ENCODE measurements at regions not wholly inside any gene's neighbourhood (a gene's known extent, or its start where the extent isn't known, plus 50 kb on each side); places are given as distances from the start of the nearest gene placed in this dataset.
"Not testable (repeated sequence)": the region's sequence is repeated elsewhere in the genome, so short reads cannot be mapped to it uniquely, and the experiment has no call there.

DNA sequence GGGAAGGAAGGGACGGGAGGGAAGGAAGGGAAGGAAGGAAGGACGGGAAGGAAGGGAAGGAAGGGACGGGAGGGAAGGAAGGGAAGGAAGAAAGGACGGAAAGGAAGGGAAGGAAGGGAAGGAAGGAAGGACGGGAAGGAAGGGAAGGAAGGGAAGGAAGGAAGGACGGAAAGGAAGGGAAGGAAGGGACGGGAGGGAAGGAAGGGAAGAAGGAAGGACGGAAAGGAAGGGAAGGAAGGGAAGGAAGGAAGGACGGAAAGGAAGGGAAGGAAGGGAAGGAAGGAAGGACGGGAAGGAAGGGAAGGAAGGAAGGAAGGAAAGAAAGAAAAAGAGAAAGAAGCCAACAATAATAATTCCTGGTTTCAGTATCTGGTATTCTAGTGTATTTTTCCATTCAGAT is 863.8 kb upstream of the WWC1 start:
- not testable (repeated sequence) for ATAC-seq, DNase-seq

DNA sequence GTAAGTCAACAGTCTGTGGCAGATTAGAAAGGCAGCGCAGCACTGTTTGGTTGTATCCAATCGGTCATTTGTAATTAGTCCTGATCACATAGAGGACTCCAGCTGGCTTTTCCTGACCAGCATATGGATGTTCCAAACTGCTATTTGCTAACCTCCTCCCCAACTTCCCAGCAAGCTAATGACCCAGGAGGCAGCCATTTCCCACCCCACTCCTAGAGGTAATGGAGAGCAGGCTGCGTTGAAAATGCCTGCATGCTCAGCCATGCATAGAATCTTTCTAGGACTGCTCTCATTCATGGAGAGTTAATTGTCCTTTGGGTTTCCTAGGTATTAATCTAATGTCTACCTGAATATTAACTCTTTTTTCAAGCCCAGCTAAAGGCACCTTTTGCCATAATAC is 850.6 kb upstream of the WWC1 start:
- no peak for DNase-seq
- ATAC-seq: no peak

DNA sequence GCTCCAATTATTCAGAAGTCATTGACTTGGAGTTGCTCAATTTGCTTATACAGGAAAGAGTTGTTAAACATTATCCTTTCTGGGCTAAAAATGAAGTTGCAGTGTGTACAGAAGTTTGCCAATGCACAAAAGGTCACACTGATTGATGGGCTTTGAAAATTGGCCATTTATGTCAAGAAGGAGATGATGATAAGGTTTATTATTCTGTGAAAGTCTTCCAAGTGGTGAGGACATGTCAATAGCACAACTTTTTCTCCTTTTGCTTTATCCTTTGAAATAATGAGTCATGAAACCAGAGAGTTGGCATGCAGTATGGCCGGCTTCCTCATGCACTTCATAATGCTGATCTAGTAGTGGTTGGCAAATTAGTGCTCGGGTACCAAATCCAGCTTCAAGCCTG is 848.5 kb upstream of the WWC1 start:
- ATAC-seq (no peak), DNase-seq (no peak)

DNA sequence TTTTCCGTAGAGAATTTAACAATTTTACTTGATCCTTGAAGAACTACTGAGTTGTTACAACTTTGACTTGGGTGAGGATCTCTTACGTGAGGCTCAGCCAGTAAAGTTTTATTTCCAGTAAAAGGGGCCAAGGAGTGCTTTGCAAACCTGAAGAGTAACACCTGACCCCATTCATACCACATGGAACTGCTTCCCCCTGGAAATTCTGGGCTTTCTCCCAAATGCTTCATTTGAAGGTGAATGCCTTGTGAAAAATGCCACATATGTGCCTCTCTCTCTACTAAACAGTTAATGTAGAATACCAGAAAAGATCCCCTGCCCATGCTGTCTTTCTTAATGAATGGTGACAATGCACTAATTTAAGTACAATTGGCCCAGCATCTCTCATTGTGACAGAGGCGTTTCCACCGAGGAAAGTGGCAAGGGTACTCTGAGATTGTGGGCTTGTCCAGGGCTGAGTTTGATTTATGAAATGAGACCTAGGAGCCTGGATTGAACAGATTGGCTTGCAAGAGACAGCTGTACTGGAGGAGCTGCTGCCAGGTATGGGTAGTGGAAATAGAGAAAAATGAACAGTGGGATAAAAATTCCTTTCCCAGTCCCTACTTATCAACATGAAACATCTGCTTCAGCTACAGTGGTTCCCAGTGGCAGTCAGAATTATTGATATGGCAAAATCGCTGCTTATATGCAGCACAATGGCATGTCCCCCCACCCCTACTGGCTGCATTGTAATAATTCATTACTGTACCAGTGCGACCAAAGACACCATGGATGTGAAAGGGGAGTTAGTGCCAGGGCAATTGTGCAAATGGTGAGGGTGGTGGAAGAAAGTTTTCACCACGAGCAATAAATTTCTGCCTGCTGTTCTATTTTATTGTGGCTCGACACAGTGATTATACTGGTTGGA is 843.7 kb upstream of the WWC1 start:
- ATAC-seq (no peak), DNase-seq (no peak)

DNA sequence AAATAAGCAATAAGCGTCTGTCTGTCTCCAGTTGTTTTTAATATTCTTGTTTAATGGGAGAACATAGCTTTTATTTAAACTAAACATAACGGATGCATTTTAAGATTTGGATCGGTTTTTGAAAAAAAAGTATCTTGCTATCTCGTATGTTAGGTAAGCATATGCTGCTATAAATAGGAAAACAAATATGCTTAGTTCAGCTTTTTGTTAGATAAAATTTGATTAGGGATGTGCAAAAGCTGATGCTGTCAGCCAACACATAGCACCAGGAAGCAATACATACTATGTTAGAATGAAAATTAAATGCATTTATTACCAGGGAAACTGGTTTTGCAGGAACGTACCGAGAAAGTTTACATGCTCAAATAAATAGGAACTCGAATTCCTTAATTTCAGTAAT is 843.1 kb upstream of the WWC1 start:
- ATAC-seq (no peak), DNase-seq (no peak)

DNA sequence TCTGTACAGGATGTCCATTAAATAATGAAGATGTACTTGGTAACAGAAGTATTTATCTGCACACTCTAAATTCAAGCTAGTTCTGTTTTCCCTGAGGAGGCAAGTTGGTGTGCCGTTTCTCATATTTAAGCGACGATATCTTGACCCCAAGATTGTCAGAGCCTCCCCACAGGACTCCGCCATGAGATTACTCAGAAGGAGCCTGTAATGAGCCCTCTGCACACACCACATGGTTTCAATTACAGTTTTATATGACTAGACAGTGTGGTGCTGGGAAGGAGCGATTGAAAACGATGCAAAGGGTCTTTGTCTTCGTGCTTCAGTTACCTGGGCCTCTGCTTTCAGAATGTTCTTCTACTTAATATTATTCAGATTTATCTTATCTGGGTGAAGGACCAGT is 840.4 kb upstream of the WWC1 start:
- ATAC-seq: no peak
- no peak for DNase-seq

DNA sequence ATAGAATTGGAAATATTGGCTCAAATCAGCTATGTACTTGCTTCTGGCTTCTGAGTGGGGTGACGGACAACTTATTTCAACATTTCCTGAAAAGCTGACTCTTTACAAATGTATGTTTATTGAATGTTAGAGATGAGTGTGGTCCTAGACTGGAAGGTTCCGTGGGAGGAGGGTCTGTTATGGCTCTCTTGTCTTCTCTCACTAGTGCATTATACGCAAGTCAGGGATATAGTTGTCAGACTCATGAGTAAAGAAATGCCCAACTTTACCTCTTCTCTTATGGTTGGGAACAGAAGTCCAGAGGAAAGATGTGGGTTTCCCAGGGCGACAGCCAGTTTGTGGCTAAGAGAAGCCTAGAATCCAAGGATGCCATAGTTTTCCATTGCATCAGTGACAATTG is 839.3 kb upstream of the WWC1 start:
- DNase-seq (no peak), ATAC-seq (no peak)

DNA sequence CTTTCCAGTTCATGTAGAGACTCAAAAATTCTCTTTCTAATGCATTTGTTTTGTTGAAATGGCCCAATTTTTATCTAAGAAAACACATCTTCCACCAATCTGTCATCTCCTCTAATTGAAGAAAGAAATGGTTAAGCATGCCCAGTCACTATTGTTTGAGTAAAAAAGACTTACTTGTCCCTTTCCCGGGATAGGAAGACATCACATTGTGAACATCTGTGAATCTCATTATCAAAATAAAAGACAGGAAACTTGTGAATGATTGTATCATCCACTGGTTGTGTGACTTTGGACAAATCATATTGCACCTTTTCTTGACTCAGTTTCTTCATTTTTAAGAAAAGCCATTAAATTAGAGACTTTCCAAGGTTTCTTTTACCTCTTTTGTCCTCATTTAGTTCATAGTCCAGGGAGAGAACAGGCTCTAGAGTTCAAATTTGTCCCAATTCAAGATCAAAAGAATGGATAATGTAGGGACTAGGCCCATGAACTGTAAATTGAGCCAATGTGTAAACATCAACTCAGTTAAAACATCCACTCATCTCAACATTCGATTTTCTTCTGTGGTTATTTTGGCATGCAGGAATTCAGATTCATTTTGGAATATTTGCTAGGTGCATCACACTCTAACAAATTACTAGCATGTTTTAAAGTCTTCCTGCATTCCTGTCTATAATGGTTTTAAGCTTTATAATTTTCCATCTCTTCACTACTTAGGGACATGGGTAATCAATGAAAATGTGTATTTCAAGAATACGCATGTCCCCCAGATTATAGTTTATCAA is 838.0 kb upstream of the WWC1 start:
- ATAC-seq: no peak
- no peak for DNase-seq

DNA sequence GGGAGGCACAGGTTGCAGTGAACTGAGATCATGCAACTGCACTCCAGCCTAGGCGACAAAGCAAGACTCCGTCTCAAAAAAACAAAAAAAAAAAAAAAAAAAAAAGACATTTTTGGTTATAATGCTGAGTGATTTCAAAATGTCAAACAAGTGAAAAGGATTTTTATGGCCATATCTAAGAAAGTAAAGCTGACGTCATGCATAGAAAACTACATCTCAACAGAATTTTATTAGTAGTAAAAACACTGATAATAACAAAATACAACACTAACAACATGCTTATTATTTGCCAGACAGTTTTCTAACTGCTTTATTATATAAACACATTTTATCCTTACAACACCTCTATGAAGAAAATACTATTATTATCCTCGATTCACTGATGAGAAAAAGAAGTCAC is 833.0 kb upstream of the WWC1 start:
- ATAC-seq (no peak), DNase-seq (no peak)

DNA sequence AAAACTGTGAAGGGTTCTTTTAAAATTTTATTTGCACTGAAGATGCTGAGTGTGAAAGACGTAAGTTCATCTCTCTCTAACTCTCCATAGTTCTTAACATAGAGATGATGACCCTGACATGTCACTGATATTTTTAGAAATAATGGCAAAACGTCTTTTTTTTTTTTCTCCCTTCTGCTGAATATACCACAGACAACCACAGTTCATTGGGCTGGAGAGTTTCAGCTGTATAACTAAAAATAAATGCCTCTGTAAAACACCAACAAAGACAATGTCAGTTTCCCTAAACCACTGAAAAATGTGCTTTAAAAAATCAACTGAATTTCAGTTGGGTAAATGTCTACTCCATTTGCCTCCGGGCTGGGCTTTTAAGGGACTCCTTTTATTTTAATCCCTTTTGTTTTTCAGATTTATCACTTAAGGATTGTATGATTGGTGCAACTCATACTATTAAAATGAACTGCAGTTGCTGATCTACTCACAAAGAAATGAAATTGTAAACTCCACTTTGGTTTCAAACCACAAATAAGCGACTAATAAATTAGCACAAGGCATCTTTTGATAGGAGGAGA is 830.9 kb upstream of the WWC1 start:
- no peak for ATAC-seq
- no peak for DNase-seq

DNA sequence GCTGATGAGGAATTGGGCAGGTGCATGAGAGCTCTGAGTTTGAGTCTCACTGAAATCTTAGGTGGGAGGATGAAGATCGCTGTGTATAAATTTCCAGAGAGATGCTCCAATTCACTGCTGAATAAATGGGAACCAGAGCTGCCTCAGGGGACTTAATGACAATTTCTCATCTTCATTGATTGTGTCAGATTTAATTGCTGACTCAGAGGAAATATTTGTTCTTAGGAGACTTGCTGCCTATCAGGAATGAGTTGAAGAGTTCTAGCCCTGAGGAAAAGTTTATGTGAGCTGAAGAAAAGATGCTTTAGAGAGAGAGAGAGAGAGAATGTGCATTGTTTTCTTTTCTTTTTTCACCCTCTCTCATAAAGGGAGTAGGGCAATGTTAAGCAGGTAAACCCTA is 827.5 kb upstream of the WWC1 start:
- no peak for DNase-seq
- no peak for ATAC-seq

DNA sequence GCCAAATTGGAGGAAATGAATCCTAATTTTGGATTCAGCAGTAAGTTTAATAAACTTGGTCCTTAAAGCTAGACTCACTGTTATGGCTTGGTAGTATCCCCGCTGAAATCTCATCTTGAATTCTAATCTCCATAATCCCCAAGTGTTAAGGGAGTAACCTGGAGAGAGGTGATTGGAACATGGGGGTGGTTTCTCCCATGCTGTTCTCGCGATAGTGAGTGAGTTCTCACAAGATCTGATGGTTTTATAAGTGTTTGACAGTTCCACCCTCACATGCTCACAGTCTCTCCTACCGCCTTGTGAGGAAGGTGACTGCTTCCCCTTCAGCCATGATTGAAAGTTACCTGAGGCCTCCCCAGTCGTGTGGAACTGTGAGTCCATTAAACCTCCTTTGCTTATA is 824.5 kb upstream of the WWC1 start:
- ATAC-seq (no peak), DNase-seq (no peak)

DNA sequence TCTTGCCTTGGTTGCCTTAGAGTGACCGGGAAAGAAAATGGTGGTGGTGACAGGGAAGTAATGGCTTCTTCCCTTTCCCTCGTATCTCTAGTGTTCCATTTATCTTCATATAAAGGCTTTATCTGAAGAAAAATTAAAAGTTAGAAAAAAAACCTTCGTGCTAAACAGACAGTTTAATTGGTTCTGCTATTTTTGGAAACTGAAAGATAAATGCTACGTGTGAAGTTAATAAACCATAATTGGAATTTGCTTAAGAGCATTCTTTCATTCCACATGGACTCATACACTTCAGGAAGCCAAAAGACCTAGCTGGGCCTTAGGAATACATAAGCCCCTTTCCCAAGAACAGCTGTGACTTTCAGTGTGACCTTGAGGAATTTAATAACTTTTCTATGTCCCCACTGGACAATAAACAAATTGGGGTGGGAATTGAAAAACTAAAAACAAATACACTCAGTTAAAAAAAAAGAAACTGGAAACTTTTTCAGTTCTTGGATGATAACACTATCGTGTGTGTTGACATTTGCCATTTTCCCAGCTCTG is 818.8 kb upstream of the WWC1 start:
- DNase-seq (no peak), ATAC-seq (no peak)

DNA sequence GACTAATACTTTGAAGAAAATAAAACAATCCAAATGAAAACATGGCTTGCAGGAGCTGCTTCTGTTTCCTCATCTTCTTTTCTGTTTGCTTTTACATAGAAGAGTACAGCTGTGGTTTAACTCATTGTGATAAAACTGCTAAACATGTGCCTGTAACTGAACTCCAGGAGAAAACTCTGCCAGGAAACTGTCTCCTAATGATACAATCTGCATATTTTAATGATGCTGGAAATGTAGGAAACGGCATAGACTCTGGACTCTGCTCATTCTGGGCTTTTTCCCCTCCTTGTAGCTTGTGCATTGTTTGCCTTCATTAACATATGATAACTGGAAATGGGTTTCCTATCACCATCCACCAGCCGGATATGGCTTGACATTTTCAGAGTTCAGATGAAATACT is 813.3 kb upstream of the WWC1 start:
- ATAC-seq: no peak
- DNase-seq: no peak

DNA sequence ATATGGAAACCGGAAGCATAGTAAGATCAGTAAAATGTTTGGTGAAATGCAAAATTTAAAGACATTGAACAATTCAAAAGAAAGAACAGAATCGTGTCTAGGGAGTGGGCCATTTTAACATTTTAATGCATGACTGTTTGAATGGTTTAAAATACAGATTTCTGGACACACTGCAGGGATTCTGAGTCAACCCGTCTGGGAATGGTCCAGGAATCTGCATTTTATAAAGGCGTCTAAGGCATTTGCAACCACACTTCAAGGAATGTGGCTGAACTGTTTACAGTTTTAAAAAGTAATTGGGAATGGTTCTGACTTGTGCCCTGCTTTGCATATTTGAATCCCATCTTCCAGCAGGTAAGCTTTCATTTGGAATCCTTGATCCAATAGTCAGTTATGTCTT is 811.7 kb upstream of the WWC1 start:
- DNase-seq: no peak
- ATAC-seq: no peak

DNA sequence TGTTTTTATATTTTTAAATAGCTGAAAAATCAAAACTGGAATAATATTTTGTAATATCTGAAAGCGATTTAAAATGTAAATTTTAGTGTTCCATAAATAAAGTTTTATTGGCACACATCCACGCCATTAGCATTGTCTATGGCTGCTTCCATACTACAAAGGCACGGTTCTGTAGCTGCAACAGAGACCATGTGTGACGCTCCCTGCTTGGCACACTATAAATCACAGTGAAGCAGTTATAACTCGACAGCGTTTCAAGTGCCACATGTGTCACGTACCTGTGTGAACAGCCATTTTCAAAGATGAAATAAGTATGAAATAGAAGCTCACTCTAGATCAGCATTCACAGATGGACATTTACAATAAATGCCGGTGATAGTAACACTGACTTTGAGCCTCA is 810.1 kb upstream of the WWC1 start:
- no peak for ATAC-seq
- DNase-seq: no peak

DNA sequence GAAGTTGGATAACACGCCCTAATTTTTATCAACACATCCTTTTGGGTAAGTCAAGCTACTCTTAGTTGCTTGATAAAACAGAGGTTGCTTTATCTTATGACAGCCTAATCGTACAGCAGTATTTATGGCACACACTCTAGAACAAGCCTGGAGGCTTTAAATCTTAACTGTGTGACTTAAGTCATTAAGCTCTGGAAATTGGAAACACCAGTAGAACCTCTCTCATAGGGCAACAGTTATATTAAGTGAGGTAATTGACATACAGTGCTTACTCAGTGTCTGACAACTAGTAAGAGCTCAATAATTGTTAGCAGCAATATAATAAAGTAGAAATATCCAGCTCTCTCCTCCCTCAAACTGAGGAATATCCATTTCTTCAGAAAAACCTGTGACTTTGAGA is 808.9 kb upstream of the WWC1 start:
- no peak for DNase-seq
- ATAC-seq: no peak

DNA sequence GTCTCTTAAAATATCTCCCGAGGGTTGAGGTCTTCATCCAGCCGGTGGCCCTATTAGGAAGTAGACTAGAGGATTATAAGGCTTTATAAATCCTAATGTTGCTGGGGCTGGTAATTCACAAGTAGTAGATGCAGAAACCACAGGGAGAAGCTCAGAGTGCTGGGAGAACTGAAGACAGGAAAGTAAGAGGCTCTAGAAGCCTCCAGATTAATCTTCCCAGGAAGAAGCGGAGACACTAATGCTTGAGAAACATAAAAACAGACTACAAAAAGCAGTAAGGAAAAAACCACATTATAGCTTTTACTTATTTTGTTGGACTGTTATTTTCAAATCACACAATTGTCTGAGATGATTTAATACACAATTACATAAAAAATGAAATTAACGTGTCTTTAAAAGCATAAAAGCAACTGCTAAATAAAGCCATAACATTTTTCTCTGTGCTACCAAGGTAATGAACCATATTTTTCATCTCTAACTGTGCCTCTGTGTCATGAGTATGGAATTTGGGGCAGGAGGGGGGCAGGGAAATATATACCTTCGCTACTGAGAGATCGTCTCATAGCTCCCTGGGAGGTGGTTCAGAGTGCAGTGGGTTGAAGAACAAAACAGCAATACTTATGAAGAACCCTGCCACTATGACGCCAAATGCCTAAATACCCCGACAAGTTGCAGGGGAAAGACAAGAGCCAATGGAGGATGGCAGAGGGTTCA is 806.2 kb upstream of the WWC1 start:
- no peak for DNase-seq
- ATAC-seq: no peak

DNA sequence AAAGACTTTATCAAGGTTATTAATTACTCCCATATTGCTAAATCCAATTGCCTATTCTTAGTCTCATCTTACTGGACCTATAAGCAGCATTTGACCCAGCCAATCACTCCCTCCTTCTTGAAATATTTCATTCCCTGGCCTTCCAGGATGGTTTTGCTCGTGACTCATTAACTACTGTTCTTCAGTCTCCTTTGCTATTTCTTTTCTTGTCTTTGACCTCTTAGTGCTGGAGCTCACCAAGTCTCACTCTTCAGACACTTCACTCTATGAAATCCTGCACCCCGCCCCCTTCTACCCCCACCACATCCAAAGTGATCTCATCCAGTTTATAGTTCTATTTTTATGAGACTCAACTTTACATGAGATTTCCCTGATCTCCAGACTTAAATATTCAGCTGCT is 803.1 kb upstream of the WWC1 start:
- ATAC-seq (no peak), DNase-seq (no peak)

DNA sequence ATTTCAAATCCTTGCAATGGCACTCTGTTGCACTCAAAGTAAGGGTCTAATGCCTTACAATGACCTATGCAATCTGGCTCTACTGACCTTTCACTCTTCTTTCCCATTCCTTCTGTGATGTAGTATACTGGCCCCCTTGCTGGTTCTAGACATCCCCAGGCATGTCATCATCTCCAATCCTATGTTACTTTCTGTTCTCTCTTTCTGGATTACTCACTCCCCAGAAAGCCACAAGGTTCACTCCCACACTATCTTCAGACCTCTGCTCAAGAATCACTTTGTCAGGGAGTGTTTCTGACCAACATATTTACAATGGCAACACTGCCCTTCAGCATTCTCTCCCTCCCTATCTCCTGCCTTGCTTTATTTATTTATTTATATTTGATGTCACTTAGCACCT is 802.2 kb upstream of the WWC1 start:
- no peak for DNase-seq
- no peak for ATAC-seq

DNA sequence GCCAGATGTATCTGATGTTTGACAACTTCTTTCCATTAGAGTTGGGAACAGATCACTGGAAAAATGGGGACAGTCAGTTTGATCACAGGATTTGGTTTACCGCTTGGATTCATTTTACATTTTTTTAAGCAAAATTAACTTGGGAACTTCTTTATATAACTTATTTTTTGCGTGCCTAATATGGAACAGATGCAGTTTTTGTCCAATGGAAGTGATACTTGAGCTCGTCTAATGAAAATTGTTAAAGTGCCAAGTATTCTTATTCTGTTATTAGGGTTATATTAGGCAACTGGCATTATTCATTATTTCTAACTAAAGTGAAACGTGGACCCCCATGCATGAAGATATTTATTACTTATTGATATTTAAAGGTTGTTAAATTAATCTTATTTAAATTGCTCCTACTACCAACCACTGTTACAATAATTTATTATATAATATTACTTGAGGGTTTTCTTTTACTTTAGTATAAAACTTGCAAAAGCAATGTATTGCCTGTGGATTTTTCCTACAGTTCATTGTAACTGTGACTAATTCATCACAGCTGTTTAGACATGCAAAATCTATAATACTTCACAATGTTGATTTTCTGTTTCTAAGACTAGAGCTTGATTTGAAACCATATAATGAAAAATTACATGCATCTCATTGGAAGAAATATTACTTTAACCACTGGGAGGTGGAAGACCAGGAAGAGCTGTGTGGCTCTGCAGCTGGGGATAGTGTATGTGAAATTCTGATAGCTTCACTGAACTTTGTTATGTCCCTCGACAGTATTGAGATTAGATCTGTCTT is 787.3 kb upstream of the WWC1 start:
- ATAC-seq: no peak

More for the DNA sequence above, 787.3 kb upstream of the WWC1 start:
- DNase-seq: no peak
